ENCODE measurements at regions not wholly inside any gene's neighbourhood (a gene's known extent, or its start where the extent isn't known, plus 50 kb on each side); places are given as distances from the start of the nearest gene placed in this dataset.

- Mint-ChIP-seq H3K36me3 (ENCODE audit: unreplicated experiment) (peaks cover 12% of the 10 kb centered on the region), H3K27ac (ENCODE audit: unreplicated experiment) (peak overlapping the region; percentile 30), H3K27me3 (ENCODE audit: unreplicated experiment) (peaks cover 2% of the 10 kb centered on the region), H3K4me1 (ENCODE audit: low read depth, unreplicated experiment) (no peaks in the 10 kb centered on the region), H3K4me3 (ENCODE audit: unreplicated experiment) (no peak overlapping the region), H3K9me3 (ENCODE audit: unreplicated experiment) (peaks cover 4% of the 10 kb centered on the region)
- no peak for DNase-seq
- TF ChIP-seq CTCF (IDR thresholded peaks at IDR 0.05; ENCODE audit: partially characterized antibody, unreplicated experiment), result no peak
Measured at GRCh38 chr9:28839778-28840430, 1266.6 kb upstream of the C9orf72 start.

- no peak overlapping the region for H3K4me3 Mint-ChIP-seq (ENCODE audit: unreplicated experiment)
- H3K4me1 Mint-ChIP-seq (ENCODE audit: low read depth, unreplicated experiment), result no peaks in the 10 kb centered on the region
- H3K9me3 Mint-ChIP-seq (ENCODE audit: unreplicated experiment), result peaks cover 4% of the 10 kb centered on the region
- no peak overlapping the region for H3K27ac Mint-ChIP-seq (ENCODE audit: unreplicated experiment)
- TF ChIP-seq CTCF (IDR thresholded peaks at IDR 0.05; ENCODE audit: partially characterized antibody, unreplicated experiment), result no peak
- peaks cover 12% of the 10 kb centered on the region for H3K36me3 Mint-ChIP-seq (ENCODE audit: unreplicated experiment)
- DNase-seq, result no peak
- peaks cover 2% of the 10 kb centered on the region for H3K27me3 Mint-ChIP-seq (ENCODE audit: unreplicated experiment)
Measured at GRCh38 chr9:28841775-28842174, 1268.5 kb upstream of the C9orf72 start.

- Mint-ChIP-seq H3K4me1 (ENCODE audit: low read depth, unreplicated experiment) (no peaks in the 10 kb centered on the region), H3K9me3 (ENCODE audit: unreplicated experiment) (no peaks in the 10 kb centered on the region), H3K36me3 (ENCODE audit: unreplicated experiment) (no peaks in the 10 kb centered on the region), H3K27ac (ENCODE audit: unreplicated experiment) (no peak overlapping the region), H3K27me3 (ENCODE audit: unreplicated experiment) (no peaks in the 10 kb centered on the region), H3K4me3 (ENCODE audit: unreplicated experiment) (no peak overlapping the region)
- DNase-seq, result no peak
- no peak for TF ChIP-seq CTCF (IDR thresholded peaks at IDR 0.05; ENCODE audit: partially characterized antibody, unreplicated experiment)
Measured at GRCh38 chr9:28847331-28847730, 1274.0 kb upstream of the C9orf72 start.

GRCh38 chr9:28848671-28849070 lies 1275.4 kb upstream of the C9orf72 start:
- Mint-ChIP-seq H3K36me3 (ENCODE audit: unreplicated experiment) (no peaks in the 10 kb centered on the region), H3K4me1 (ENCODE audit: low read depth, unreplicated experiment) (no peaks in the 10 kb centered on the region), H3K27me3 (ENCODE audit: unreplicated experiment) (peaks cover 2% of the 10 kb centered on the region), H3K9me3 (ENCODE audit: unreplicated experiment) (no peaks in the 10 kb centered on the region), H3K27ac (ENCODE audit: unreplicated experiment) (no peak overlapping the region), H3K4me3 (ENCODE audit: unreplicated experiment) (no peak overlapping the region)
- no peak for DNase-seq
- no peak for TF ChIP-seq CTCF (IDR thresholded peaks at IDR 0.05; ENCODE audit: partially characterized antibody, unreplicated experiment)

GRCh38 chr9:28853477-28853876 lies 1280.2 kb upstream of the C9orf72 start:
- no peak for DNase-seq
- Mint-ChIP-seq H3K27ac (ENCODE audit: unreplicated experiment) (no peak overlapping the region), H3K9me3 (ENCODE audit: unreplicated experiment) (no peaks in the 10 kb centered on the region), H3K4me3 (ENCODE audit: unreplicated experiment) (no peak overlapping the region), H3K27me3 (ENCODE audit: unreplicated experiment) (peaks cover 2% of the 10 kb centered on the region), H3K4me1 (ENCODE audit: low read depth, unreplicated experiment) (peaks cover 9% of the 10 kb centered on the region), H3K36me3 (ENCODE audit: unreplicated experiment) (no peaks in the 10 kb centered on the region)
- no peak for TF ChIP-seq CTCF (IDR thresholded peaks at IDR 0.05; ENCODE audit: partially characterized antibody, unreplicated experiment)
